Caki2 (cell line): ENCODE measurements at regions not wholly inside any gene's neighbourhood (a gene's known extent, or its start where the extent isn't known, plus 50 kb on each side); places are given as distances from the start of the nearest gene placed in this dataset.

ENCODE experiments used
- DNase-seq: peaks from one replicate; pipeline ENCODE4 v3.0.0-alpha.2; 2015; ENCODE audit warnings: low read depth
- in situ Hi-C: cut with HindIII; loops from 2 replicates; pipeline ENCODE4 v1.10.0; 2016; ENCODE audit warnings: low sequenced_read_pairs, low pct_unique_long_range_greater_than_20kb, mixed read lengths

GRCh38 chr14:21723431-21724045, 49.9 kb upstream of the OR4E1 start:
- in situ Hi-C loops, result no loop called here

More at GRCh38 chr14:21723431-21724045, 49.9 kb upstream of the OR4E1 start:
- no peak for DNase-seq
